Neural cell (in vitro differentiated cells): ENCODE measurements at regions not wholly inside any gene's neighbourhood (a gene's known extent, or its start where the extent isn't known, plus 50 kb on each side); places are given as distances from the start of the nearest gene placed in this dataset.

Experiments used
- H2AFZ ChIP-seq: fragments of 200-600, 300-800 bp; sonication (generic), shearing (Covaris generic); 2 replicates; pipeline ENCODE4 v1.6.0; 2014; ENCODE audit warnings: low read depth, mild to moderate bottlenecking, antibody characterized with exemption, low read length, moderate library complexity
- H3F3A ChIP-seq: fragments of 200-600 bp; shearing (Covaris generic); 2 replicates; pipeline ENCODE4 v1.6.1; 2016; ENCODE audit warnings: mild to moderate bottlenecking, moderate library complexity, mixed read lengths, antibody characterized with exemption, low read length; ENCODE audit not compliant: insufficient read depth, poor library complexity, severe bottlenecking
- H3K27ac ChIP-seq: fragments of 200-600, 300-800 bp; sonication (generic), shearing (Covaris generic); 2 replicates; pipeline ENCODE4 v1.5.1; 2014; ENCODE audit warnings: mild to moderate bottlenecking, low read length, moderate library complexity
- H3K27me3 ChIP-seq: fragments of 300-800, 200-600 bp; sonication (generic), shearing (Covaris generic); 2 replicates; pipeline ENCODE4 v1.6.0; 2014; ENCODE audit warnings: mild to moderate bottlenecking, low read depth, low read length, moderate library complexity; ENCODE audit not compliant: insufficient read depth
- H3K36me3 ChIP-seq: fragments of 300-800, 200-600 bp; sonication (generic), shearing (Covaris generic); 2 replicates; pipeline ENCODE4 v1.5.1; 2014; ENCODE audit warnings: mild to moderate bottlenecking, antibody characterized with exemption, low read length, moderate library complexity; ENCODE audit not compliant: insufficient read depth
- H3K4me2 ChIP-seq: fragments of 300-800, 200-600 bp; sonication (generic), shearing (Covaris generic); 2 replicates; pipeline ENCODE4 v1.6.0; 2014; ENCODE audit warnings: mild to moderate bottlenecking, low read length
- H3K4me3 ChIP-seq: fragments of 300-800, 200-600 bp; sonication (generic), shearing (Covaris generic); 2 replicates; pipeline ENCODE4 v1.5.1; 2014; ENCODE audit warnings: mild to moderate bottlenecking, low read length, moderate library complexity
- H3K79me2 ChIP-seq: fragments of 200-600 bp; shearing (Covaris generic); replicated peaks from 2 replicates; pipeline ENCODE4 v1.6.0; 2014; ENCODE audit warnings: mild to moderate bottlenecking, low read length, moderate library complexity; ENCODE audit not compliant: insufficient read depth
- H3K9ac ChIP-seq: fragments of 300-800, 200-600 bp; sonication (generic), shearing (Covaris generic); 2 replicates; pipeline ENCODE4 v1.6.1; 2016; ENCODE audit warnings: mild to moderate bottlenecking, low read length, mixed read lengths
- H3K9me2 ChIP-seq: fragments of 200-600 bp; shearing (Covaris generic); 2 replicates; pipeline ENCODE4 v1.6.1; 2016; ENCODE audit warnings: mild to moderate bottlenecking, low read length, mixed read lengths; ENCODE audit not compliant: insufficient read depth
- H3K9me3 ChIP-seq: fragments of 200-600, 300-800 bp; sonication (generic), shearing (Covaris generic); 2 replicates; pipeline ENCODE4 v1.6.1; 2016; ENCODE audit warnings: mild to moderate bottlenecking, mixed run types, low read length, moderate library complexity, mixed read lengths
- H4K20me1 ChIP-seq: fragments of 200-600 bp; shearing (Covaris generic); 2 replicates; pipeline ENCODE4 v1.6.1; 2016; ENCODE audit warnings: mild to moderate bottlenecking, mixed run types; ENCODE audit not compliant: insufficient read depth
- EP300 ChIP-seq: fragments of 450-650 bp; conservative IDR thresholded peaks from 2 replicates; pipeline ENCODE4 v1.6.1; 2014; ENCODE audit warnings: antibody characterized with exemption, mild to moderate bottlenecking, moderate library complexity; ENCODE audit not compliant: poor library complexity, severe bottlenecking
- EZH2 ChIP-seq: fragments of 200-600, 300-800 bp; shearing (Covaris generic), sonication (generic); IDR thresholded peaks from 2 replicates; pipeline ENCODE4 v1.6.1; 2014; ENCODE audit warnings: antibody characterized with exemption, low read length, borderline replicate concordance, mild to moderate bottlenecking; ENCODE audit not compliant: insufficient read depth, poor library complexity, severe bottlenecking
- MXI1 ChIP-seq: fragments of 450-650 bp; conservative IDR thresholded peaks from 2 replicates; pipeline ENCODE4 v1.6.1; 2014; ENCODE audit warnings: antibody characterized with exemption, mild to moderate bottlenecking; ENCODE audit not compliant: poor library complexity, severe bottlenecking
- POLR2AphosphoS5 ChIP-seq: IDR thresholded peaks from 2 replicates; pipeline ENCODE4 v1.6.1; 2012
- RAD21 ChIP-seq: fragments of 450-650 bp; conservative IDR thresholded peaks from 2 replicates; pipeline ENCODE4 v1.6.1; 2014; ENCODE audit warnings: antibody characterized with exemption, mild to moderate bottlenecking, moderate library complexity
- REST ChIP-seq: IDR thresholded peaks from 2 replicates; pipeline ENCODE4 v1.6.1; 2012; ENCODE audit warnings: borderline replicate concordance
- SMC3 ChIP-seq: fragments of 450-650 bp; conservative IDR thresholded peaks from 2 replicates; pipeline ENCODE4 v1.6.1; 2014; ENCODE audit warnings: antibody characterized with exemption, mild to moderate bottlenecking, moderate library complexity; ENCODE audit not compliant: poor library complexity
- TAF1 ChIP-seq: IDR thresholded peaks from 2 replicates; pipeline ENCODE4 v1.6.1; 2012; ENCODE audit warnings: low read depth
- TF ChIP-seq, protein P1 (sequence below): fragments of 450-650 bp; IDR thresholded peaks from 2 replicates; pipeline ENCODE4 v1.5.1; 2014; ENCODE audit warnings: antibody characterized with exemption, mild to moderate bottlenecking, moderate library complexity; ENCODE audit not compliant: poor library complexity, severe bottlenecking

DNA sequence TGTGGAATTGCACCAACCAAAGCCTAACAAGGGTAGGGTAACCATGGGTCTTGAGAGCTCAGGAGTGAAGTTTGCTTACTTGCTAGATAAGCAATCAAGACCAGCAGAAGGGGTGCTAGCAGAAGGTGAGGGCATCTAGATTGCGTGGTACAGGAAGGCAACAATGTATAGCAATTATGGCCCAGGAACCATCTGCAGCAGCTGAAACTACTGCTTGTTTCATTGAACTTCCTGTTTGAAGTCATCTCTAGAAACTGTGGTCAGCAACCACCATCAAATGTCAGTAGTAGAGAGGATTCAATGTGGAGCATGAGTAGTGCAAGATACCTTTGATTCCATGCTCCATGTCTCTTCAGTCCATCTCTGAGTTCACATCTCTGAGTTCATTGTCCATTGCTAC, 462.1 kb upstream of the GRAMD2B start:
- Histone ChIP-seq H3K9me2 (no peaks in the 10 kb centered on the region), H3K9me3 (peaks cover 3% of the 10 kb centered on the region), H2AFZ (no peak overlapping the region), H3K4me2 (no peak overlapping the region), H3K27me3 (no peaks in the 10 kb centered on the region), H3K4me3 (no peak overlapping the region), H4K20me1 (no peaks in the 10 kb centered on the region), H3K27ac (no peak overlapping the region), H3K36me3 (no peaks in the 10 kb centered on the region), H3F3A (no peaks in the 10 kb centered on the region), H3K9ac (no peak overlapping the region), H3K79me2 (no peaks in the 10 kb centered on the region)
- TF ChIP-seq REST (no peak), SMC3 (no peak), EZH2 (no peak), TAF1 (no peak), POLR2AphosphoS5 (no peak), RAD21 (no peak), EP300 (no peak), MXI1 (no peak)
- TF ChIP-seq, protein P1, sequence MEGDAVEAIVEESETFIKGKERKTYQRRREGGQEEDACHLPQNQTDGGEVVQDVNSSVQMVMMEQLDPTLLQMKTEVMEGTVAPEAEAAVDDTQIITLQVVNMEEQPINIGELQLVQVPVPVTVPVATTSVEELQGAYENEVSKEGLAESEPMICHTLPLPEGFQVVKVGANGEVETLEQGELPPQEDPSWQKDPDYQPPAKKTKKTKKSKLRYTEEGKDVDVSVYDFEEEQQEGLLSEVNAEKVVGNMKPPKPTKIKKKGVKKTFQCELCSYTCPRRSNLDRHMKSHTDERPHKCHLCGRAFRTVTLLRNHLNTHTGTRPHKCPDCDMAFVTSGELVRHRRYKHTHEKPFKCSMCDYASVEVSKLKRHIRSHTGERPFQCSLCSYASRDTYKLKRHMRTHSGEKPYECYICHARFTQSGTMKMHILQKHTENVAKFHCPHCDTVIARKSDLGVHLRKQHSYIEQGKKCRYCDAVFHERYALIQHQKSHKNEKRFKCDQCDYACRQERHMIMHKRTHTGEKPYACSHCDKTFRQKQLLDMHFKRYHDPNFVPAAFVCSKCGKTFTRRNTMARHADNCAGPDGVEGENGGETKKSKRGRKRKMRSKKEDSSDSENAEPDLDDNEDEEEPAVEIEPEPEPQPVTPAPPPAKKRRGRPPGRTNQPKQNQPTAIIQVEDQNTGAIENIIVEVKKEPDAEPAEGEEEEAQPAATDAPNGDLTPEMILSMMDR = no peak

DNA sequence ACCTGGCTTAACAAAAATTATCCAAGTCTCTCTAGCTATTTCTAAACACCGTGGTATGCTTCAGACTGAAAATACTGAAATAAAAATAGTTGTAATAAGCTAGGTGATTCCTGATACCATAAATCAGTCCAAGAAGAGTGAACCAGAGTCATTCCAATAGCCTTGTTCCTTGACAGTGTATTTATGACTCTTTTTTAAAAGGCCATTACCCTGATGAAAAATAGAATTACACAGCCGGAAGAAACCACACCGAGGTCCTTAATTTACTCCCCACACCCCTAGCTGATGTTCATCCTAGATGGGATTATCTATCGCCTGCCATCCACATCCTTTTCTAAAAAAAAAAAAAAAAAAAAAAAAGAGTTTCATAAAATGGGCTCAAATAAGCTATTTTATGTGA, 457.6 kb upstream of the GRAMD2B start:
- no peaks in the 10 kb centered on the region for H3K27me3 ChIP-seq
- no peaks in the 10 kb centered on the region for H3K79me2 ChIP-seq
- no peaks in the 10 kb centered on the region for H3K36me3 ChIP-seq
- no peak overlapping the region for H3K9ac ChIP-seq
- H3K9me3 ChIP-seq = peaks cover 3% of the 10 kb centered on the region
- no peak overlapping the region for H3K4me2 ChIP-seq
- TF ChIP-seq TAF1 (no peak), EZH2 (no peak), EP300 (no peak), MXI1 (no peak)
- no peaks in the 10 kb centered on the region for H3K9me2 ChIP-seq
- H2AFZ ChIP-seq = no peak overlapping the region
- no peak overlapping the region for H3K4me3 ChIP-seq
- H3K27ac ChIP-seq = no peak overlapping the region
- H4K20me1 ChIP-seq = no peaks in the 10 kb centered on the region
- no peaks in the 10 kb centered on the region for H3F3A ChIP-seq

- no peaks in the 10 kb centered on the region for H3F3A ChIP-seq
- H3K27ac ChIP-seq = no peak overlapping the region
- no peak overlapping the region for H3K9ac ChIP-seq
- no peaks in the 10 kb centered on the region for H4K20me1 ChIP-seq
- no peaks in the 10 kb centered on the region for H3K9me3 ChIP-seq
- no peak overlapping the region for H3K4me3 ChIP-seq
- H3K79me2 ChIP-seq = no peaks in the 10 kb centered on the region
- TF ChIP-seq, protein P1 = no peak
- no peak for TF ChIP-seq TAF1
- TF ChIP-seq EP300 = no peak
- H3K36me3 ChIP-seq = no peaks in the 10 kb centered on the region
- H2AFZ ChIP-seq = no peak overlapping the region
- H3K9me2 ChIP-seq = no peaks in the 10 kb centered on the region
- H3K4me2 ChIP-seq = no peak overlapping the region
- no peaks in the 10 kb centered on the region for H3K27me3 ChIP-seq
These were observed 455.6 kb upstream of the GRAMD2B start for GRCh38 chr5:125967576-125967975.
